Body of pancreas (tissue), 4 donors: ENCODE measurements at regions not wholly inside any gene's neighbourhood (a gene's known extent, or its start where the extent isn't known, plus 50 kb on each side); places are given as distances from the start of the nearest gene placed in this dataset.

Source experiments
- POLR2A ChIP-seq, 3 donors: fragments of 450-650 bp; IDR thresholded peaks; one replicate each; pipeline ENCODE4 v1.6.1; 2016; ENCODE audit warnings: antibody characterized with exemption in 3 of 3, mild to moderate bottlenecking in 2 of 3
- TF ChIP-seq, protein P1 (sequence below), 7 experiments: fragments of 450-650 bp in 4 of 7; fragments of 200-600 bp in 3 of 7; sonication (generic) in 3 of 7; IDR thresholded peaks; one replicate each; pipeline ENCODE4 v1.5.1; 2016 to 2019; ENCODE audit warnings: antibody characterized with exemption in 7 of 7

DNA sequence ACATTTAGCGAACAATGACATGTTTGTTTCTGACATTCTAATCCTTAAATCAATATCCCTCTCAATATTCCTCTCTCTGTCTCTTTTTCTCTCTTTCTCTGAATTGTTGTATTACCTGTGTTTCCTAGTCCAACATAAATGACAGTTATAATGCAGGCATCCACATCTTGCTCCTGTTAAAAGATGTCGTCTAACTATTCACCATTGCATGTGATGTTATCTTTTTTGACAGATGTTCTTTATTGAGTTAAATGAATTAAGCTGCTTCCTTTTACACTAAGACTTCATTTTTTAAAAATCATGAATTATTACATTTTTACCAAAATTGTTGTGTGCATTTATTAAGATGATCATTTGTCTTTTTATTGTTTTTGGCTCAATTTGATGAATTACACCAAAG, 527.5 kb downstream of the PRR16 start:
- TF ChIP-seq POLR2A (IDR thresholded peaks at IDR 0.05) = no peak
- TF ChIP-seq, protein P1, sequence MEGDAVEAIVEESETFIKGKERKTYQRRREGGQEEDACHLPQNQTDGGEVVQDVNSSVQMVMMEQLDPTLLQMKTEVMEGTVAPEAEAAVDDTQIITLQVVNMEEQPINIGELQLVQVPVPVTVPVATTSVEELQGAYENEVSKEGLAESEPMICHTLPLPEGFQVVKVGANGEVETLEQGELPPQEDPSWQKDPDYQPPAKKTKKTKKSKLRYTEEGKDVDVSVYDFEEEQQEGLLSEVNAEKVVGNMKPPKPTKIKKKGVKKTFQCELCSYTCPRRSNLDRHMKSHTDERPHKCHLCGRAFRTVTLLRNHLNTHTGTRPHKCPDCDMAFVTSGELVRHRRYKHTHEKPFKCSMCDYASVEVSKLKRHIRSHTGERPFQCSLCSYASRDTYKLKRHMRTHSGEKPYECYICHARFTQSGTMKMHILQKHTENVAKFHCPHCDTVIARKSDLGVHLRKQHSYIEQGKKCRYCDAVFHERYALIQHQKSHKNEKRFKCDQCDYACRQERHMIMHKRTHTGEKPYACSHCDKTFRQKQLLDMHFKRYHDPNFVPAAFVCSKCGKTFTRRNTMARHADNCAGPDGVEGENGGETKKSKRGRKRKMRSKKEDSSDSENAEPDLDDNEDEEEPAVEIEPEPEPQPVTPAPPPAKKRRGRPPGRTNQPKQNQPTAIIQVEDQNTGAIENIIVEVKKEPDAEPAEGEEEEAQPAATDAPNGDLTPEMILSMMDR (IDR thresholded peaks at IDR 0.05) = no peak
